SH-SY5Y (cell line): ENCODE measurements at regions not wholly inside any gene's neighbourhood (a gene's known extent, or its start where the extent isn't known, plus 50 kb on each side); places are given as distances from the start of the nearest gene placed in this dataset.

Experiments
- GATA2 ChIP-seq: IDR thresholded peaks from 2 replicates; pipeline ENCODE4 v1.6.1; 2011; ENCODE audit warnings: mild to moderate bottlenecking, low read depth, low read length
- GATA3 ChIP-seq: IDR thresholded peaks from 2 replicates; pipeline ENCODE4 v1.6.1; 2011; ENCODE audit warnings: low read depth, mild to moderate bottlenecking, low read length, moderate library complexity

DNA sequence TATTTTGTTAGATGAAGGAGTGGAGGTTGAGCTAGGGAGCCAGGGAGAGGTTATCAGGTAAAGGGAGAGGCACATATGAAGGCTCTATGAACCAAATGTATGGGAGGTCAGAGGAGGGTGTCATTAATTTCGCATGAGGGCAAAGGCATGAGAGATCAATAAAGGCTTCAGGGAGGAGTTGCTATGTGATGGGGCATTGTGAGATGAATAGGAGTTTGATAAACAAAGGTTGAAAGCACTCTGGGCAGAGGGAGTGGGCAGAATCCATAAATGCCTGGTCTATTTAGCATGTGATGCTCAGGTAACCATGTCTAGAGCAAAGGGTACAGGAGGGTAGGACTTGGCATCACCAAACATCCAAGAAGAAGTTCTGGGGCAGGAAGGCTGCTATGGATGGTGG, 273.4 kb downstream of the HAUS1 start:
- TF ChIP-seq GATA3 (no peak), GATA2 (no peak)
